ENCODE measurements at regions not wholly inside any gene's neighbourhood (a gene's known extent, or its start where the extent isn't known, plus 50 kb on each side); places are given as distances from the start of the nearest gene placed in this dataset.

- no peaks in the 10 kb centered on the region for H3K36me3 ChIP-seq (ENCODE audit: low read length)
These were observed 473.6 kb upstream of the ZP4 start for GRCh38 chr1:238364214-238364892.

GRCh38 chr1:238360474-238360873, 469.8 kb upstream of the ZP4 start:
- Histone ChIP-seq H3K9me3 (ENCODE audit: insufficient read depth, low read length) (no peaks in the 10 kb centered on the region), H3K27me3 (ENCODE audit: low read length) (no peaks in the 10 kb centered on the region), H3F3A (ENCODE audit: insufficient read depth) (no peaks in the 10 kb centered on the region), H3K9me2 (replicated peaks; ENCODE audit: insufficient read depth, low read length) (no peaks in the 10 kb centered on the region), H3K27ac (ENCODE audit: low read depth, low read length) (no peak overlapping the region), H3K9ac (ENCODE audit: low read length) (no peak overlapping the region), H2AFZ (ENCODE audit: low read depth, low read length, severe bottlenecking) (no peak overlapping the region), H3K4me2 (ENCODE audit: low read depth, low read length, poor library complexity, severe bottlenecking) (no peak overlapping the region), H3K36me3 (ENCODE audit: low read length) (no peaks in the 10 kb centered on the region), H4K20me1 (ENCODE audit: low read depth, low read length) (no peaks in the 10 kb centered on the region), H3K79me2 (ENCODE audit: insufficient read depth, low read length) (no peaks in the 10 kb centered on the region), H3K4me3 (ENCODE audit: insufficient read depth, low read length, poor library complexity, severe bottlenecking) (no peak overlapping the region)
- TF ChIP-seq CTCF (IDR thresholded peaks at IDR 0.05; ENCODE audit: insufficient read depth, low read length, poor library complexity, severe bottlenecking), result no peak
- TF ChIP-seq EZH2phosphoT487 (conservative IDR thresholded peaks at IDR 0.05; ENCODE audit: low read length), result no peak

More at GRCh38 chr1:238364214-238364892, 473.6 kb upstream of the ZP4 start:
- H3K27me3 ChIP-seq (ENCODE audit: low read length), result no peaks in the 10 kb centered on the region
- no peaks in the 10 kb centered on the region for H4K20me1 ChIP-seq (ENCODE audit: low read depth, low read length)
- H3K27ac ChIP-seq (ENCODE audit: low read depth, low read length), result no peak overlapping the region
- no peak overlapping the region for H3K9ac ChIP-seq (ENCODE audit: low read length)
- H3K9me3 ChIP-seq (ENCODE audit: insufficient read depth, low read length), result no peaks in the 10 kb centered on the region
- H3K4me2 ChIP-seq (ENCODE audit: low read depth, low read length, poor library complexity, severe bottlenecking), result no peak overlapping the region
- no peaks in the 10 kb centered on the region for H3F3A ChIP-seq (ENCODE audit: insufficient read depth)
- no peak overlapping the region for H3K4me3 ChIP-seq (ENCODE audit: insufficient read depth, low read length, poor library complexity, severe bottlenecking)
- no peaks in the 10 kb centered on the region for H3K79me2 ChIP-seq (ENCODE audit: insufficient read depth, low read length)
- TF ChIP-seq EZH2phosphoT487 (conservative IDR thresholded peaks at IDR 0.05; ENCODE audit: low read length) (no peak), CTCF (IDR thresholded peaks at IDR 0.05; ENCODE audit: insufficient read depth, low read length, poor library complexity, severe bottlenecking) (no peak)
- no peaks in the 10 kb centered on the region for H3K9me2 ChIP-seq (replicated peaks; ENCODE audit: insufficient read depth, low read length)
- no peak overlapping the region for H2AFZ ChIP-seq (ENCODE audit: low read depth, low read length, severe bottlenecking)

- no peaks in the 10 kb centered on the region for H3K79me2 ChIP-seq (ENCODE audit: insufficient read depth, low read length)
- H3K9ac ChIP-seq (ENCODE audit: low read length), result no peak overlapping the region
- H3K4me2 ChIP-seq (ENCODE audit: low read depth, low read length, poor library complexity, severe bottlenecking), result no peak overlapping the region
- no peaks in the 10 kb centered on the region for H4K20me1 ChIP-seq (ENCODE audit: low read depth, low read length)
- no peak for TF ChIP-seq EZH2phosphoT487 (conservative IDR thresholded peaks at IDR 0.05; ENCODE audit: low read length)
- no peak for TF ChIP-seq CTCF (IDR thresholded peaks at IDR 0.05; ENCODE audit: insufficient read depth, low read length, poor library complexity, severe bottlenecking)
- no peaks in the 10 kb centered on the region for H3K27me3 ChIP-seq (ENCODE audit: low read length)
- no peak overlapping the region for H2AFZ ChIP-seq (ENCODE audit: low read depth, low read length, severe bottlenecking)
- H3K36me3 ChIP-seq (ENCODE audit: low read length), result no peaks in the 10 kb centered on the region
- no peaks in the 10 kb centered on the region for H3F3A ChIP-seq (ENCODE audit: insufficient read depth)
- H3K4me3 ChIP-seq (ENCODE audit: insufficient read depth, low read length, poor library complexity, severe bottlenecking), result no peak overlapping the region
- no peaks in the 10 kb centered on the region for H3K9me2 ChIP-seq (replicated peaks; ENCODE audit: insufficient read depth, low read length)
- H3K9me3 ChIP-seq (ENCODE audit: insufficient read depth, low read length), result no peaks in the 10 kb centered on the region
- H3K27ac ChIP-seq (ENCODE audit: low read depth, low read length), result no peak overlapping the region
These were observed 459.7 kb upstream of the ZP4 start for GRCh38 chr1:238350471-238350870.
